ENCODE measurements at regions not wholly inside any gene's neighbourhood (a gene's known extent, or its start where the extent isn't known, plus 50 kb on each side); places are given as distances from the start of the nearest gene placed in this dataset.

GRCh38 chr14:87667659-87668058 lies 325.3 kb downstream of the GALC start:
- TF ChIP-seq EP300 (IDR thresholded peaks at IDR 0.05) (no peak), POLR2A (IDR thresholded peaks at IDR 0.05; ENCODE audit: low read depth) (no peak), POLR2AphosphoS5 (IDR thresholded peaks at IDR 0.05) (no peak)
- TF ChIP-seq, protein P1, sequence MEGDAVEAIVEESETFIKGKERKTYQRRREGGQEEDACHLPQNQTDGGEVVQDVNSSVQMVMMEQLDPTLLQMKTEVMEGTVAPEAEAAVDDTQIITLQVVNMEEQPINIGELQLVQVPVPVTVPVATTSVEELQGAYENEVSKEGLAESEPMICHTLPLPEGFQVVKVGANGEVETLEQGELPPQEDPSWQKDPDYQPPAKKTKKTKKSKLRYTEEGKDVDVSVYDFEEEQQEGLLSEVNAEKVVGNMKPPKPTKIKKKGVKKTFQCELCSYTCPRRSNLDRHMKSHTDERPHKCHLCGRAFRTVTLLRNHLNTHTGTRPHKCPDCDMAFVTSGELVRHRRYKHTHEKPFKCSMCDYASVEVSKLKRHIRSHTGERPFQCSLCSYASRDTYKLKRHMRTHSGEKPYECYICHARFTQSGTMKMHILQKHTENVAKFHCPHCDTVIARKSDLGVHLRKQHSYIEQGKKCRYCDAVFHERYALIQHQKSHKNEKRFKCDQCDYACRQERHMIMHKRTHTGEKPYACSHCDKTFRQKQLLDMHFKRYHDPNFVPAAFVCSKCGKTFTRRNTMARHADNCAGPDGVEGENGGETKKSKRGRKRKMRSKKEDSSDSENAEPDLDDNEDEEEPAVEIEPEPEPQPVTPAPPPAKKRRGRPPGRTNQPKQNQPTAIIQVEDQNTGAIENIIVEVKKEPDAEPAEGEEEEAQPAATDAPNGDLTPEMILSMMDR (IDR thresholded peaks at IDR 0.05), result no peak
- no peaks in the 10 kb centered on the region for H3K4me1 ChIP-seq
- H3K27me3 ChIP-seq, result no peaks in the 10 kb centered on the region
- H3K4me3 ChIP-seq, result no peak overlapping the region
- intact Hi-C loops (cut with DNase I), result no loop called here
- no peaks in the 10 kb centered on the region for H3K9me3 ChIP-seq
- H3K27ac ChIP-seq (replicated peaks in 1 of 4), result no peak overlapping the region
- no peaks in the 10 kb centered on the region for H3K36me3 ChIP-seq
- DNase-seq (ENCODE audit: extremely low spot score), result no peak
- 52% methylated on average over 4 of the region's 4 CpGs for WGBS

- WGBS, result 84% methylated on average over 1 of the region's 1 CpG
- Histone ChIP-seq H3K36me3 (no peaks in the 10 kb centered on the region), H3K9me3 (peaks cover 0 to 9% (median 0%) of the 10 kb centered on the region in 4 donors), H3K4me3 (no peak overlapping the region), H3K4me1 (no peaks in the 10 kb centered on the region), H3K27ac (replicated peaks in 1 of 4) (no peak overlapping the region), H3K27me3 (no peaks in the 10 kb centered on the region)
- TF ChIP-seq POLR2A (IDR thresholded peaks at IDR 0.05; ENCODE audit: low read depth) (no peak), POLR2AphosphoS5 (IDR thresholded peaks at IDR 0.05) (no peak), EP300 (IDR thresholded peaks at IDR 0.05) (no peak)
- TF ChIP-seq, protein P1 (IDR thresholded peaks at IDR 0.05), result no peak
- intact Hi-C loops (cut with DNase I), result no loop called here
- DNase-seq (ENCODE audit: extremely low spot score), result peak; percentile 42
These were observed 336.7 kb downstream of the GALC start for GRCh38 chr14:87656315-87656714.

DNA sequence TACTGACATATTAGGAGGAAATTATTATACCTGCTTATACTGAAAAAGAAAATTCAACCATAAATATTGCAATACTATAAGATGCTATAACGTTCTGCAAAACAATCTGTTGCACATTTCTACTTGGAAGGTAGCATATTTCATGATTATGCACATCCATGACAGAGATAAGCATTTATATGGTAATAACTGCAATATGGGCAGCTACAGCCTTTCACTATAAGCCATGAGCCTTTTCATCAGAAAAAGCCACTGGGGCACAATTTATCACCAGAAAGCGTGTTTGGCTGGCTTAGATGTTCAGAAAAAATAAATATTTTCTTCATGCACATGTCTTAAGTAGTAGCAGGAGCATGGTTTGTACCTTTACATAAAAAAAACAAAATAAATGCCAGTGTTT lies 340.7 kb downstream of the GALC start:
- H3K4me3 ChIP-seq, result no peak overlapping the region
- no peak for DNase-seq (ENCODE audit: extremely low spot score)
- H3K27me3 ChIP-seq, result no peaks in the 10 kb centered on the region
- WGBS, result 86% methylated on average over 2 of the region's 2 CpGs
- no peaks in the 10 kb centered on the region for H3K36me3 ChIP-seq
- TF ChIP-seq EP300 (IDR thresholded peaks at IDR 0.05) (no peak), POLR2A (IDR thresholded peaks at IDR 0.05; ENCODE audit: low read depth) (no peak), POLR2AphosphoS5 (IDR thresholded peaks at IDR 0.05) (no peak)
- TF ChIP-seq, protein P1 (IDR thresholded peaks at IDR 0.05), result no peak
- H3K9me3 ChIP-seq, result peaks cover 0 to 16% (median 2%) of the 10 kb centered on the region in 4 donors
- intact Hi-C loops (cut with DNase I), result no loop called here
- H3K27ac ChIP-seq (replicated peaks in 1 of 4), result no peak overlapping the region
- no peaks in the 10 kb centered on the region for H3K4me1 ChIP-seq

DNA sequence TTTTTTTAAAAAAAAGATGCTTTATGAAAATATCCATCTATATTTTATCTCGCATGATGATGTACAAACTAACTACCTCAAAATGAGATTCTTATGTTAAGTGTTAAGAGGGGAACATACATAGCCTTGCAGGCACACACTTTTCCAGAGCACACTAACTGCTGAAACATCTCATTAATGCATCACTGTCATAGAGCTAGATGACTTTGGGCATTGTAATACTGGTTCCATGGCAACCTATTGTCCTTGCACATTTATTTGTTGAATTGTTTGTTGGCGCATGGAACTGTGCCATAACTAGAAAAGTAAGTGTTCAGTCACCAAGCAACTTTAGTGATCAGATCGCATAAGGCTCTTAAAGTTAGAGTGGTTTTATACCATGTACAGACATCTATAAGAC lies 348.3 kb downstream of the GALC start:
- 89% methylated on average over 3 of the region's 3 CpGs for WGBS
- H3K36me3 ChIP-seq, result no peaks in the 10 kb centered on the region
- H3K27me3 ChIP-seq, result no peaks in the 10 kb centered on the region
- no peak overlapping the region for H3K27ac ChIP-seq (replicated peaks in 1 of 4)
- intact Hi-C loops (cut with DNase I), result no loop called here
- peaks cover 0 to 6% (median 0%) of the 10 kb centered on the region in 4 donors for H3K4me1 ChIP-seq
- DNase-seq (ENCODE audit: extremely low spot score), result no peak
- TF ChIP-seq POLR2A (IDR thresholded peaks at IDR 0.05; ENCODE audit: low read depth), result no peak
- TF ChIP-seq, protein P1 (IDR thresholded peaks at IDR 0.05), result no peak
- TF ChIP-seq EP300 (IDR thresholded peaks at IDR 0.05), result no peak
- no peak for TF ChIP-seq POLR2AphosphoS5 (IDR thresholded peaks at IDR 0.05)
- H3K4me3 ChIP-seq, result no peak overlapping the region
- H3K9me3 ChIP-seq, result peaks cover 0 to 7% (median 0%) of the 10 kb centered on the region in 4 donors

GRCh38 chr14:87643005-87643404 lies 350.0 kb downstream of the GALC start:
- Histone ChIP-seq H3K4me3 (no peak overlapping the region), H3K4me1 (peaks cover 0 to 6% (median 0%) of the 10 kb centered on the region in 4 donors), H3K36me3 (no peaks in the 10 kb centered on the region), H3K27me3 (no peaks in the 10 kb centered on the region), H3K9me3 (no peaks in the 10 kb centered on the region), H3K27ac (replicated peaks in 1 of 4) (no peak overlapping the region)
- intact Hi-C loops (cut with DNase I), result no loop called here
- no peak for DNase-seq (ENCODE audit: extremely low spot score)
- no peak for TF ChIP-seq EP300 (IDR thresholded peaks at IDR 0.05)
- TF ChIP-seq, protein P1 (IDR thresholded peaks at IDR 0.05), result no peak
- TF ChIP-seq POLR2A (IDR thresholded peaks at IDR 0.05; ENCODE audit: low read depth), result no peak
- TF ChIP-seq POLR2AphosphoS5 (IDR thresholded peaks at IDR 0.05), result no peak
- 29% methylated on average over 4 of the region's 4 CpGs for WGBS
